Fibroblast of mammary gland (primary cell): ENCODE measurements at regions not wholly inside any gene's neighbourhood (a gene's known extent, or its start where the extent isn't known, plus 50 kb on each side); places are given as distances from the start of the nearest gene placed in this dataset.

Experiments
- DNase-seq: peaks from one replicate; pipeline ENCODE4 v3.0.0-alpha.2; 2010; ENCODE audit warnings: low read depth
- H3K4me3 ChIP-seq: 2 replicates; pipeline ENCODE4 v1.5.1; 2011; ENCODE audit warnings: low read depth, mild to moderate bottlenecking, low read length, moderate library complexity; ENCODE audit not compliant: control insufficient read depth
- TF ChIP-seq, protein P1 (sequence below): conservative IDR thresholded peaks from 2 replicates; pipeline ENCODE4 v1.5.1; 2011; ENCODE audit warnings: low read depth, low read length, inconsistent platforms; ENCODE audit not compliant: control insufficient read depth, insufficient read depth

DNA sequence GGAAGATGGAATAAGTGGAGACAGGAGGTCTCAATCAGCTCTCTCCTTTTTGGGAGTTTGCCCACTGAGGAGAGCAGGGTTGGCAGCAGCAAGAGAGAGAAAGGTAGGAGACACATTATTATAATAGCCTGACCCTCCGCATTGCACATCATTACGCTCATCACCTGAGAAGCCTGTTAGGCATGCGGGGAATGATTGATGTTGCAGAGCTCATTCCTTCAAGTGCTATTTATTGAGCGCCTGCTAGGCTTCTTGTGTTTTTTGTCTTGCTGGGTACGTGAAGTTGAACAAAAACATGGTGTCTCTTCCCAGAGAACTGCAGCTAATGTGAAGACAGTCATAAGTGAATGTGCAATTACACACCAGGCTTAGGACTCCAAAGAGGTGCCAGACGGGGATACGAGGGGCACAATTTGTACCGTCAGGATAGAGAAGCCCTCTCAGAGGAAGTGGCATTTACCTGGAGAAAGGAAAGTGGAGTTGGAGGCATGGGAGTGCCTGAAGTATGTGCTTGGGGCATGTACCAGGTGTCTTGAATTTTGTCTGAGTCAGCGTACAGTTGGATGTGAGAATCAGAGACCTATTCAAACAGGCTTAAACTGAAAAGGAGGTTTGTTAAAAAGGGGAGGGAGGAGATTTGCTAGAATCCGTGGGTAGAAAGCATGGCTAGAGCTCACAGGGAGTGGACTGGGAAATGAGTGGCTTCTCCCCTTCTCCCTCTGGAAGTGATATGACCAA is 90.2 kb upstream of the SOD3 start:
- no peak overlapping the region for H3K4me3 ChIP-seq
- no peak for DNase-seq
- TF ChIP-seq, protein P1, sequence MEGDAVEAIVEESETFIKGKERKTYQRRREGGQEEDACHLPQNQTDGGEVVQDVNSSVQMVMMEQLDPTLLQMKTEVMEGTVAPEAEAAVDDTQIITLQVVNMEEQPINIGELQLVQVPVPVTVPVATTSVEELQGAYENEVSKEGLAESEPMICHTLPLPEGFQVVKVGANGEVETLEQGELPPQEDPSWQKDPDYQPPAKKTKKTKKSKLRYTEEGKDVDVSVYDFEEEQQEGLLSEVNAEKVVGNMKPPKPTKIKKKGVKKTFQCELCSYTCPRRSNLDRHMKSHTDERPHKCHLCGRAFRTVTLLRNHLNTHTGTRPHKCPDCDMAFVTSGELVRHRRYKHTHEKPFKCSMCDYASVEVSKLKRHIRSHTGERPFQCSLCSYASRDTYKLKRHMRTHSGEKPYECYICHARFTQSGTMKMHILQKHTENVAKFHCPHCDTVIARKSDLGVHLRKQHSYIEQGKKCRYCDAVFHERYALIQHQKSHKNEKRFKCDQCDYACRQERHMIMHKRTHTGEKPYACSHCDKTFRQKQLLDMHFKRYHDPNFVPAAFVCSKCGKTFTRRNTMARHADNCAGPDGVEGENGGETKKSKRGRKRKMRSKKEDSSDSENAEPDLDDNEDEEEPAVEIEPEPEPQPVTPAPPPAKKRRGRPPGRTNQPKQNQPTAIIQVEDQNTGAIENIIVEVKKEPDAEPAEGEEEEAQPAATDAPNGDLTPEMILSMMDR: no peak

DNA sequence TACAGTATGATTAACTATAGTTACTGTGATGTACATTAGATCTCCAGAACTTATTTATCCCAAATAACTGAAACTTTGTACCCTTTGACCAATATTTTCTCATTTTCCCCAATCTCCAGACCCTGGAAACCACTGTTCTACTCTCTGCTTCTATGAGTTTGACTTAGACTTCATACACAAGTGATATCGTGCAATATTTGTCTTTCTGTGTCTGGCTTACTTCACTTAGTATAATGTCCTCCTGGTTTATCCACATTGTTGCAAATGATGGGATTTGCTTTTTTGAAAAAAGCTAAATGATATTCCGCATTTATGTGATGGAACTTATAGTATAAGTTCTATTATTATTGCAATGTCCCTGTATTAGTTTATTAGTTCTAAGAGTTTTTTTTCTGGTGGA is 81.8 kb upstream of the SOD3 start:
- no peak overlapping the region for H3K4me3 ChIP-seq
- no peak for DNase-seq
- TF ChIP-seq, protein P1: no peak

DNA sequence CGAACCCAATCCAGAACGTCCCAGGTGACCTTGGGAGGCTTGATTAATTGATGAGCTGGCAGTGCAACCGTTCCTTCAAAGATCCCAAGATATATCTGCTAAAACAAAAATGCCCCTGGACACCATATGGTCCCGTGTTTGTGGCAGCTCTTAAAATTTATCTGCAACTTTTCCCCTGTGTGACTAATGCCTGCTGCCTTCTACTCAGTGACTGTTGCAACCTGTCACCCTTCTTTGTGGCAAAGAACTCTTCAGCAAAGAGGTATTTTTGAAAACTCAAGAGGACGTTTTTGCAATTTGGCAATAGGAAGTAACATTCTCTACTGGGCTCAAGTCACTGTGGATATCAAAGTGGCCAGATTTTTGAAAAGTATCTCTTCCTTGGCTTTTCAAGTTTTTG is 75.8 kb upstream of the SOD3 start:
- no peak for DNase-seq
- H3K4me3 ChIP-seq: no peak overlapping the region
- TF ChIP-seq, protein P1: no peak

DNA sequence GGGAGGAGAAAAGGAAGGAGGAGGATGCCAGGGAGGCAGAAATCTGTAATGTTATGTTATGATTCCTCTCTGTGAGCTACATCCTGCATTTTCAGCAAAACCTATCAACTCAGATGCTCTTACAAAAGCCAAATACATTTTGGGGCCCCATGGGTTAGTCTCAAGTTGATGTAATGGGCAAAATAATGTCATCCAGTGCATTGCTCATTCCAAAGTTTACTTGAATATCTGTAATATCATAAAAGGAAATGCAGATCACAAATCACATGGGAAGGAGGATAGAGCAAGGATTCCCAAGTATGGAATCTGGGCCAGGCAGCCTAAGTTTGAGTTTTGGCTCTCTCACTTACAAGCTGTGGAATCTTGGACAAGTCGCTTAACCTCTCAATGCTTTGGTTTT is 74.9 kb upstream of the SOD3 start:
- H3K4me3 ChIP-seq: no peak overlapping the region
- TF ChIP-seq, protein P1: no peak
- DNase-seq: no peak

DNA sequence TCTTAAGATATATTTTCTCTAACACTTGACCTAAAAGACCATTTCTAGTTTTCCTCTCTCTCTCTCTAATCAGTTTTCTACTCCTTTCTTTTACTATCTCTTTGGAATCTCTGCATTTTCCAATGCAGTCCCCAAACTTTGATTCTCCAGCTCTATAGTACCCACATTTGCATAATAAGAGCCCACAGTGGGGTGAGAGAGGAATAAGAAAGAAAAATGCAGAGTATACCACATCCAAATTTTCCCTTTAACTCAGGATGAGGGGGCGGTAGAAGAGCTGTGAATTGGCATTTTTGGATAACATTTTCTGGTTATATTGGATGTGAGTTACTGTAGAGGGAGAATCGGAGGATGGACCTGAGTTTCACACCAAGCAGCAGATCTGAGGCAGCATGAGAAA is 74.4 kb upstream of the SOD3 start:
- no peak overlapping the region for H3K4me3 ChIP-seq
- no peak for DNase-seq
- TF ChIP-seq, protein P1: no peak

DNA sequence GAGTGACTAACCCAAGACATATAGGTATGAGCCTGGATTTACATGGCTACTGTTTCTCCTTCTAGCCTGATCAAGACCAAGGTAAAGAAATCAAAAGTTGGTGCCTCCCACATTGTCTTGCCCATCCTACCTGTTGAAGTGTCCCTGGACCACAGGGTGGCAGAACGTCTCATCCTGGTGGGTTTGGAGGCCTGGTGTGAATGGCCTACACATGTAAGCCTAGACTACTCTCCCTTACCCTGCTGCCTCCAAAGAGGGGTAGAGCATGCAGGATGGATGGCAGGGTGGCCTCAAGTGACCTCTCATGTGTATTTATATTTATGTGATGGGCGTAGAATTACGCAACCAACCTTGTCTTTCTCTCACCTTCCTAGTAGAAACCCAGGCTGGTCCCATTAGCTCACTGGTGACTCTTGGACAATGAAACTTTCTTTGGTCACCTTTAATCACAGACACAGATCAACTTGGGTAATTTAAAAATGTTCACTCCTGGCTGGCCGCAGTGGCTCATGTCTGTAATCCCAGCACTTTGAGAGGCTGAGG is 73.3 kb upstream of the SOD3 start:
- no peak overlapping the region for H3K4me3 ChIP-seq
- TF ChIP-seq, protein P1: no peak
- no peak for DNase-seq
